Coronary artery (tissue), 2 donors: ENCODE measurements at regions not wholly inside any gene's neighbourhood (a gene's known extent, or its start where the extent isn't known, plus 50 kb on each side); places are given as distances from the start of the nearest gene placed in this dataset.

Experiments
- DNase-seq: peaks from one replicate; pipeline ENCODE4 v3.0.0-alpha.2; 2017; ENCODE audit warnings: low spot score
- H3K27ac ChIP-seq, 2 donors: fragments of 200-600 bp; sonication (generic); one replicate each; pipeline ENCODE4 v1.5.1; 2016 to 2019
- H3K4me3 ChIP-seq: fragments of 200-600 bp; sonication (generic); 2 replicates; pipeline ENCODE4 v1.5.1; 2016; ENCODE audit warnings: mild to moderate bottlenecking, moderate library complexity
- TF ChIP-seq, protein P1 (sequence below): fragments of 200-600 bp; sonication (generic); IDR thresholded peaks from one replicate; pipeline ENCODE4 v1.5.1; 2019; ENCODE audit warnings: antibody characterized with exemption

DNA sequence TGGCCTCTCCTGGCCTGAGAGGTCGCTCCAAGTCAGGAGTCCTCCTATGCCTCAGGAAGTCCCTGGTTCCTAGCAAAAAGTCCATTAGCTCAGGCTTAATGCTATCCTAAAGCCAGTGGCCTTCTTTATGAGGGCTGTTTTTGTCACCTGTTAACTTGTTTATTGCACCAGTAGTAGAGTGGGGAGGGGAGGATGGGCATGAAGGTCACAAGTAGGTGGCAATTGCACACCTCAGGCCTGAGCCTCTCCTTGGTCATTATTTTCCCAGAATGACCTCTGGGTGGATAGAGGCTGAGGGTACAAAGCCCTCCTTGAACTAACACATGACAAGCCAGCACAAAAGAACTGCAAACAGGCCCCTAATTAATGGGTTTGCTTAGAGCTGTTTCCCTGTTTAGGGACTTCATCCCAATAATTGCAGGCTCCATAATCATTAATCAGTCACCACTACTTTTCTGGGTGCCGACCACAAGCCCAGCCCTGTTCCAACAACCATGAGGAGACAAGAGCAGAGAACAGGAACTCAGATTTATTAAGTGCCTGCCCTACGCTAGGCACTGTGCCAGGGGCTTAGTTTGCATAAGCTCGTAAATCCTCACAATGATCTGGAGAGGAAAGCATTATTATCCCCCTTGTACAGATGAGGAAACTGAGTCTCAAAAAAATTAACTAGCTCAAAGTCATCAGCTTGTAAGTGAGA, 123.0 kb upstream of the PKDCC start:
- no peak for DNase-seq
- Histone ChIP-seq H3K27ac (no peak overlapping the region), H3K4me3 (no peak overlapping the region)
- TF ChIP-seq, protein P1, sequence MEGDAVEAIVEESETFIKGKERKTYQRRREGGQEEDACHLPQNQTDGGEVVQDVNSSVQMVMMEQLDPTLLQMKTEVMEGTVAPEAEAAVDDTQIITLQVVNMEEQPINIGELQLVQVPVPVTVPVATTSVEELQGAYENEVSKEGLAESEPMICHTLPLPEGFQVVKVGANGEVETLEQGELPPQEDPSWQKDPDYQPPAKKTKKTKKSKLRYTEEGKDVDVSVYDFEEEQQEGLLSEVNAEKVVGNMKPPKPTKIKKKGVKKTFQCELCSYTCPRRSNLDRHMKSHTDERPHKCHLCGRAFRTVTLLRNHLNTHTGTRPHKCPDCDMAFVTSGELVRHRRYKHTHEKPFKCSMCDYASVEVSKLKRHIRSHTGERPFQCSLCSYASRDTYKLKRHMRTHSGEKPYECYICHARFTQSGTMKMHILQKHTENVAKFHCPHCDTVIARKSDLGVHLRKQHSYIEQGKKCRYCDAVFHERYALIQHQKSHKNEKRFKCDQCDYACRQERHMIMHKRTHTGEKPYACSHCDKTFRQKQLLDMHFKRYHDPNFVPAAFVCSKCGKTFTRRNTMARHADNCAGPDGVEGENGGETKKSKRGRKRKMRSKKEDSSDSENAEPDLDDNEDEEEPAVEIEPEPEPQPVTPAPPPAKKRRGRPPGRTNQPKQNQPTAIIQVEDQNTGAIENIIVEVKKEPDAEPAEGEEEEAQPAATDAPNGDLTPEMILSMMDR, result no peak

DNA sequence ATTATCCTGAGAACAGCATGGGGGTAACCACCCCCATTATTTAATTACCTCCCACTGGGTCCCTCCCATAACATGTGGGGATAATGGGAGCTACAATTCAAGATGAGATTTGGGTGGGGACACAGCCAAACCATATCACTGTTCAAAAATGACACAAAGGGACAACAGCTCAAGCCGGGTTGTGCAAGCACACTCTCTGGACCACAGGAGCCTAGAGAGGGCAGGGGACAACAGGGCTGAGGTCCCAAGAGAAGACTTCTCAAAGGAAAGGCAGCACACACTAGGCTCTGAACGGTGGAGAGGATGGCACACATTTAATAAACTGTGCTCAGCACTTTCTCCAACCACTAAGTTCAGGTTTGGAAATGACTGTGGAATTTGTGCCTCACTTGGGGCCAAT, 122.1 kb upstream of the PKDCC start:
- DNase-seq, result no peak
- Histone ChIP-seq H3K4me3 (no peak overlapping the region), H3K27ac (peak overlapping the region in 1 of 2 donors; percentile 72)
- TF ChIP-seq, protein P1, result no peak

DNA sequence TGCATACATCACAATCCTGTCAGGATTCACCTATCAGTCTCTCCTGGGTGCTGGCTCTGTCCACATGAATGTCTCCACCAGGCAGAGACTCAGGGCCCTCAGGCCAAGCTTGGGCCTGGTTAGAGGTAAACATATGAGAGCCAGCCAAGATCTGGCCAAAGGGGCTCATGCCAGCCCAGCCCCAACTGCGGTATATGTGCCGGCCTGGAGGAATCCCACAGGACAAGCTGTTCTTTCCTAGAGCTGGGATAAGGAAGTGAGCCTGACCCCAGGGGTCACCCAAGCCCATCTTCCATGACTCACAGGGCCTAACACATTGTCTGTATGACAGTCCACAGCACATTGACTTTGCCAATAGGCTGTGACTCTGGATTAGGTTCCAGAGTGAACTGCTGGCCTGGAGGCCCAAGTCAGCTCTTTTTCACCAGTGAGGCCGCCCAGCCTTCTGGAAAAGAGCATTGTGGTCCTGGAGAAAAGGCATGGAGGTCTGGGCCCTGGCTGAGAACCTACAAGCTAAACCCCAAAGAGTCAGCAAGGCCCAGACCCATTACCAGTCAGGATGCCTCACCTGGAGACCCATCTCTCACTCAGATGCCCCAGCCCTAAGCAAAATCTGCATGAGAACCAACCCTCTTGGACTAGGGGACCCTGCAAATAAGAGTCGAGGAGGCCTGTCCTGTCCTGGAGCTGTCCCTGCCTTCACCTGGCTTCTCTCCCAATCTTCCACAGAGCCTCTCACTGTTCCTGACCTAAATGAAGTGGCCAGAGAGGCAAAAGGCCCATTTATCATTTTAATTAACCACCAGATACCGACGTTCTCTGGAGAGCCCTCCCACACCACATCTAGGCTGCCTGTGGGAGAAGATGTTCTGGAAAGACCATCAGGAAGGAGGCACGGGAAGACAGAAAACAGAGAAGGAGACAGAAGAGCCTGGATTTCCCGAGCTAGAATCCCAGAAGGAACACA, 120.9 kb upstream of the PKDCC start:
- peak; percentile 71 for DNase-seq
- TF ChIP-seq, protein P1, result no peak
- H3K27ac ChIP-seq, result peak overlapping the region in 1 of 2 donors; percentile 72
- H3K4me3 ChIP-seq, result no peak overlapping the region

DNA sequence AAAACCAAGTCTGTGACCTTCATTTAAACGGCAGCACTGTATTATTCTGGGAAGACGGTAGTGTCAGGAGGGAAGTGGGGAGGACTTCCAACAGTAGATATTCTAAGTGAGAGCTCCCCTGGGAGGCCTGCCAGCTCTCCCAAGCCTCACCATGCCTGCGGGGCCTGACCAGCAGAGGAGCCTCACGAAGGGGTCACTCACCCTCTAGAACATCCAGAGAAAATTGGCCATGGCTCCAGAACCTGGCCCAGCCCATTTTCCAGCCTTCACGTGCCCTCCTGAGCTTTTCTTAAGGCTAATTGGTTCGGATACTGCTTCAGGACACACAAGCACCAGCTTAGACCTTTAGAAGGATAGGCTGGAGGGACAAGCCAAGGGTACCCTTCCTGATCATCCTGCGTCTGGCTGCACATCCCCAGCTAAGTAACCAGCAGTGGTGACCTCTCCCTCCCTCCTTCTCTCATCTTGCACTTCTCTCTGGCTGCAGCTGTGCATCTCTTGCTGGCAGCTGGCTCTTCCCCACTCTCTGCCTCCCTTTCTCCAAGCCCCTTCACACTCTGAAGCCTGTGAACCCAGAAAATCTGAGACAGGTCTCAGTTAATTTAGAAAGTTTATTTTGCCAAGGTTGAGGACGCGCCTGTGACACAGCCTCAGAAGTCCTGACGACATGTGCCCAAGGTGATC, 120.1 kb upstream of the PKDCC start:
- peak overlapping the region in 1 of 2 donors; percentile 72 for H3K27ac ChIP-seq
- TF ChIP-seq, protein P1, result no peak
- DNase-seq, result peak; percentile 69
- H3K4me3 ChIP-seq, result no peak overlapping the region

DNA sequence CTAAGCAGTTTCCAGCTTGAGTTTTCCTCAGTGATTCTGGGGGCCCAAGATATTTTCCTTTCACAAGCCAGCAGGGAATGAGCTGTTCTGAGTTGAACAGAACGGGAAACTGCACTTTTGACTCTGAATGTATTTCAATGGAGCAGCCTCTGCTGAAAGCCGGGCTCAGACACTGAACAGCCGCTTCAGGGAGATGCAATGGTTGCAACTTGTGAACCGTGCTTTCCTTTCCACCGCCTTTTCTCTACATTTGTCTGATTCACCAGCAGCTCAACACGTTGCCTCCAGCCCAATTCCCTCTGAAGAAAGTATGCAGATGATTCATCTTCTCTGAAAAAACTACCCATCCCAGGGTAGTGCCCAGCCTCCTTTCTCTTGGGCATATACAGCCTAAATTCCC, 119.3 kb upstream of the PKDCC start:
- peak overlapping the region in 1 of 2 donors; percentile 72 for H3K27ac ChIP-seq
- DNase-seq, result no peak
- TF ChIP-seq, protein P1, result no peak
- H3K4me3 ChIP-seq, result no peak overlapping the region

DNA sequence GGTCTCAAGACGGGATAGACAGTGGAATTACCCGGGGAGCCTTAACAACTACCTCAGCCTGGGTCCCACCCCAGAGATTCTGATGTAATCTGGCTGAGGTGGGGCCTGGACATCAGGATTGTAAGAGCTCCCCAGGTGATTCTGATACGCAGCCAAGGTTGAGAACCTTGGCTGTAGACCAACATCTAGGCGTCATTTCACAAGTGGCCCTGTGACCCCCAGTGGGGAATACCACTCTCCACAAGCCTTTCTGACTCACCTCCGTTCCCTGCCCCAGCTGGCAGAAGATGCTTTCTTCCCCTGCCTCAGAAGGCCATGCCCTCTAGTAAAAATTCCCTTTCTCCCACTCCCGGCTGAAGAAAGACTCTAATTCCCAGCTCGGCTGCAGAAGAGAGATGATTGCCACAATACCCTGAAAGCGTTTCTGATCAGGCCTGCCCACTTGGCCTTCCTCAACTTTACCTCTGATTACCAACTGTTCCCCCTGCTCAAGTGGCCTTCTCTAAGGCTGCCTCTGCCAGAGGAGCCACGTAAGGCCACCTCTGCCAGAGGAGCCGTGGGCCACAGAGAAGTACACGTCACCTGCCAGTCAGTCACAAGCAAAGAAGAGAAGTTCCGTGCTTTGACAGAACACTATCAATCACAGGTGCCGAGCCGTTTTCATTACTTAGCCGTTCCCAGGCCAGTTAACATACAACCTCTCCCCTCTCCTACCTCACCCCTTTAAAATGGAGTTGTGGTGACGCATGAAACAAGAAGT, 116.8 kb upstream of the PKDCC start:
- Histone ChIP-seq H3K27ac (peak overlapping the region in 1 of 2 donors; percentile 80), H3K4me3 (no peak overlapping the region)
- no peak for DNase-seq
- TF ChIP-seq, protein P1, result no peak
